SK-N-SH (cell line): ENCODE measurements at regions not wholly inside any gene's neighbourhood (a gene's known extent, or its start where the extent isn't known, plus 50 kb on each side); places are given as distances from the start of the nearest gene placed in this dataset.

ENCODE experiments used
- CTCF ChIA-PET: fragments of 300-600, 350-600 bp; formaldehyde crosslinking; extraction: SDS; loops from one replicate; lab custom pipeline; 2021; lab: Yijun Ruan, JAX
- POLR2A ChIA-PET: fragments of 350-600 bp; sonication (Branson Sonifier 250); formaldehyde crosslinking; extraction: SDS; loops from one replicate; lab custom pipeline; 2020; ENCODE audit warnings: antibody characterized with exemption, inconsistent platforms; lab: Yijun Ruan, JAX
- DNase-seq: peaks from one replicate; pipeline ENCODE4 v3.0.0; 2012
- H2AFZ ChIP-seq: fragments of 200-600 bp; sonication (generic); 2 replicates; pipeline ENCODE4 v1.8.1; 2016; ENCODE audit warnings: antibody characterized with exemption, mild to moderate bottlenecking, low read depth
- H3F3A ChIP-seq: fragments of 200-600 bp; sonication (generic); replicated peaks from 2 replicates; pipeline ENCODE3; 2016; ENCODE audit warnings: antibody characterized with exemption, mild to moderate bottlenecking; ENCODE audit not compliant: insufficient read depth
- H3K27ac ChIP-seq, 2 experiments: fragments of 200-500 bp in 1 of 2; fragments of 200-600 bp in 1 of 2; sonication (Bioruptor generic) in 1 of 2; sonication (generic), shearing (Covaris generic) in 1 of 2; 2 replicates each; pipeline versions ENCODE4 v1.5.1 to v1.6.1; 2014 to 2016; ENCODE audit warnings: low read depth in 2 of 2, inconsistent platforms in 1 of 2, low read length in 1 of 2, mild to moderate bottlenecking in 1 of 2, mixed read lengths in 1 of 2
- H3K27me3 ChIP-seq: fragments of 200-600 bp; sonication (generic), shearing (Covaris generic); 2 replicates; pipeline ENCODE4 v1.6.1; 2016; ENCODE audit warnings: mixed run types; ENCODE audit not compliant: insufficient read depth
- H3K36me3 ChIP-seq, 2 experiments: fragments of 200-500 bp in 1 of 2; fragments of 200-600 bp in 1 of 2; sonication (Bioruptor generic) in 1 of 2; sonication (generic) in 1 of 2; replicated peaks in 1 of 2; 2 replicates each; pipeline versions ENCODE3 to v1.5.1; 2014 to 2016; ENCODE audit warnings: low read length in 1 of 2, mild to moderate bottlenecking in 1 of 2; ENCODE audit not compliant: insufficient read depth in 2 of 2, control insufficient read depth in 1 of 2
- H3K4me1 ChIP-seq, 2 experiments: fragments of 200-500 bp in 1 of 2; fragments of 200-600 bp in 1 of 2; sonication (Bioruptor generic) in 1 of 2; sonication (generic), shearing (Covaris generic) in 1 of 2; 2 replicates each; pipeline versions ENCODE4 v1.5.1 to v1.6.1; 2014 to 2016; ENCODE audit warnings: low read depth in 1 of 2, low read length in 1 of 2, mixed run types in 1 of 2; ENCODE audit not compliant: insufficient read depth in 2 of 2, control insufficient read depth in 1 of 2
- H3K4me2 ChIP-seq: fragments of 200-600 bp; sonication (generic), shearing (Covaris generic); 2 replicates; pipeline ENCODE4 v1.6.1; 2017; ENCODE audit warnings: mixed run types
- H3K4me3 ChIP-seq, 2 experiments: fragments of 200-500 bp in 1 of 2; fragments of 200-600 bp in 1 of 2; sonication (Bioruptor generic) in 1 of 2; sonication (generic), shearing (Covaris generic) in 1 of 2; 2 replicates each; pipeline versions ENCODE4 v1.5.1 to v1.8.1; 2014 to 2016; ENCODE audit warnings: low read depth in 2 of 2, inconsistent platforms in 1 of 2, low read length in 1 of 2, mild to moderate bottlenecking in 1 of 2, mixed read lengths in 1 of 2, moderate library complexity in 1 of 2
- H3K79me2 ChIP-seq: fragments of 200-600 bp; sonication (generic); 2 replicates; pipeline ENCODE4 v1.8.1; 2017; ENCODE audit warnings: mild to moderate bottlenecking; ENCODE audit not compliant: insufficient read depth
- H3K9ac ChIP-seq: fragments of 200-600 bp; sonication (generic); 2 replicates; pipeline ENCODE4 v1.6.1; 2017; ENCODE audit warnings: mixed run types
- H3K9me2 ChIP-seq: fragments of 200-600 bp; sonication (generic); 2 replicates; pipeline ENCODE4 v1.6.1; 2017; ENCODE audit warnings: mixed run types
- H3K9me3 ChIP-seq: fragments of 200-600 bp; sonication (generic); 2 replicates; pipeline ENCODE4 v1.6.1; 2017; ENCODE audit warnings: mixed run types, mild to moderate bottlenecking, moderate library complexity
- H4K20me1 ChIP-seq: fragments of 200-600 bp; sonication (generic); 2 replicates; pipeline ENCODE4 v1.6.1; 2017; ENCODE audit warnings: mild to moderate bottlenecking, mixed run types; ENCODE audit not compliant: insufficient read depth
- FOSL2 ChIP-seq: IDR thresholded peaks from 2 replicates; pipeline ENCODE4 v1.4.0; 2012; ENCODE audit warnings: low read depth, mild to moderate bottlenecking, moderate library complexity, borderline replicate concordance
- FOXJ3 ChIP-seq: sonication (generic); formaldehyde crosslinking; IDR thresholded peaks from 2 replicates; pipeline ENCODE4 v1.5.1; 2020; ENCODE audit warnings: mild to moderate bottlenecking, missing genetic modification reagents
- GABPA ChIP-seq: IDR thresholded peaks from 2 replicates; pipeline ENCODE4 v1.4.0; 2012; ENCODE audit warnings: low read depth, mild to moderate bottlenecking
- JUND ChIP-seq: IDR thresholded peaks from 2 replicates; pipeline ENCODE4 v1.4.0; 2012
- NFIC ChIP-seq: IDR thresholded peaks from 2 replicates; pipeline ENCODE4 v1.4.0; 2012; ENCODE audit warnings: borderline replicate concordance
- NRF1 ChIP-seq: IDR thresholded peaks from 2 replicates; pipeline ENCODE4 v1.6.1; 2012; ENCODE audit warnings: low read depth, mild to moderate bottlenecking, low read length
- POLR2AphosphoS5 ChIP-seq: IDR thresholded peaks from 2 replicates; pipeline ENCODE4 v1.6.1; 2012; ENCODE audit warnings: low read depth, low read length
- TCF12 ChIP-seq: IDR thresholded peaks from 2 replicates; pipeline ENCODE4 v1.4.0; 2012
- TEAD4 ChIP-seq: IDR thresholded peaks from 2 replicates; pipeline ENCODE4 v1.4.0; 2012; ENCODE audit warnings: mild to moderate bottlenecking, borderline replicate concordance; ENCODE audit not compliant: insufficient read depth
- whole genome bisulfite sequencing: methylation state at CpG from one replicate; pipeline ENCODE4 v1.1.6; 2017; ENCODE audit warnings: low lambda C conversion rate; 5-methylcytosine and 5-hydroxymethylcytosine counted together
- TF ChIP-seq, protein P1 (sequence below): IDR thresholded peaks from 2 replicates; pipeline ENCODE4; 2012
- TF ChIP-seq, protein P2 (sequence below): IDR thresholded peaks from 2 replicates; pipeline ENCODE4 v1.4.0; 2012; ENCODE audit warnings: low read depth, borderline replicate concordance
- TF ChIP-seq, protein P3 (sequence below): IDR thresholded peaks from 2 replicates; pipeline ENCODE4 v1.4.0; 2012; ENCODE audit warnings: low read depth, borderline replicate concordance
- TF ChIP-seq, protein P4 (sequence below): fragments of 200-600 bp; sonication (generic); IDR thresholded peaks from 2 replicates; pipeline ENCODE4 v1.6.1; 2017; ENCODE audit warnings: antibody characterized with exemption, mild to moderate bottlenecking, moderate library complexity
- TF ChIP-seq, protein P5 (sequence below): fragments of 150-350 bp; IDR thresholded peaks from 2 replicates; pipeline ENCODE4 v1.6.1; 2017; ENCODE audit warnings: antibody characterized with exemption, low read length, low read depth, borderline replicate concordance

DNA sequence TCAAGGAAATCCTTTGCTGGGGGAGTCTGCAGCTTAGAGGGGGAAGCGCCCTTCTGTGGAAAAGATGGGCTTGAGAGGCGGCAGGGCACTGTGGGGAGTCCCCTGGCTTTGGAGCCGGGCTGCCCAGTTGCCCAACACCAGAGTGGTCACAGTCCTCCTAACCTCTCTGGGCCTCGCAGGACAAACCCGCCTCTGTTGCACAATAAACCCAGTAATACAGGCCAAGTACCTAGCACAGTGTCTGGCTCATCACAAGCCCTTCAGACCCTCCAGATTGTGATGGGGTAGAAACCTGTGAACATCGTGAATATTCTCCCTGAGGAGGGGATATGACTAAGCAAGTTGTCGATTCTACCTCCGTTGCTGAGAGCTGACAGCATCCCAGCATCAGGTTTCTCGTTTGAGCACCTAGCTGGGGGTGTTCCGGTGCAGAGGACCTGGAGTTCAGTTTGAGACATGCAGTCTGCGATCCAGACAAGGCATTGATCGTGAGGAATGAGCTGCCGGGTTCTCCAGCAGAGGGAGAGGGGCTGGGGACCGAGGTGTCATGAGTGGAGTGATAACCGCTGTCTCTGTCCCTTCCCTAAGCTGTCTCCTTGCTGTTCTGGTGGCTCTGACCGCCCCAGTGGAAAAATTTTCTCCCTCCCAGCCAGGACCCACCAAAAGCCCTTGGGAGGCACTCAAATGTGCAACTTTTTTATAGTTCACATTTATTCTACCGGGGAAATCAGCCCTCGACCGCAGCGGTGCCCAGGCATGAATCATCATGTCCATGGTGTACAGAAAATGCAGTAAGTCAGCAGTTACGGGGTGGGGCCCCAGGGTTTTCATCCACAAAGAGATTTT is 161.9 kb downstream of the WSCD1 start:
- ChIA-PET POLR2A (no interaction called here), CTCF (no interaction called here)
- H3K36me3 ChIP-seq = no peaks in the 10 kb centered on the region
- no peak overlapping the region for H2AFZ ChIP-seq
- peak overlapping the region in 1 of 2 experiments; percentile 7; a peak in 1 of 4 replicates for H3K4me3 ChIP-seq
- no peaks in the 10 kb centered on the region for H3F3A ChIP-seq
- no peaks in the 10 kb centered on the region for H3K4me1 ChIP-seq
- H3K9me3 ChIP-seq = no peaks in the 10 kb centered on the region
- H3K4me2 ChIP-seq = peak overlapping the region; percentile 71; the same call in 1 of the 2 replicates
- no peak overlapping the region for H3K27ac ChIP-seq
- H4K20me1 ChIP-seq = no peaks in the 10 kb centered on the region
- 12% methylated on average over 16 of the region's 21 CpGs for WGBS
- no peaks in the 10 kb centered on the region for H3K9me2 ChIP-seq
- DNase-seq = no peak
- H3K27me3 ChIP-seq = peaks cover 70% of the 10 kb centered on the region
- no peak overlapping the region for H3K9ac ChIP-seq
- TF ChIP-seq JUND (peak; percentile 55), FOSL2 (peak; percentile 59; the same call in 1 of the 2 replicates), FOXJ3 (no peak), TEAD4 (no peak), TCF12 (peak; percentile 28)
- TF ChIP-seq, protein P1, sequence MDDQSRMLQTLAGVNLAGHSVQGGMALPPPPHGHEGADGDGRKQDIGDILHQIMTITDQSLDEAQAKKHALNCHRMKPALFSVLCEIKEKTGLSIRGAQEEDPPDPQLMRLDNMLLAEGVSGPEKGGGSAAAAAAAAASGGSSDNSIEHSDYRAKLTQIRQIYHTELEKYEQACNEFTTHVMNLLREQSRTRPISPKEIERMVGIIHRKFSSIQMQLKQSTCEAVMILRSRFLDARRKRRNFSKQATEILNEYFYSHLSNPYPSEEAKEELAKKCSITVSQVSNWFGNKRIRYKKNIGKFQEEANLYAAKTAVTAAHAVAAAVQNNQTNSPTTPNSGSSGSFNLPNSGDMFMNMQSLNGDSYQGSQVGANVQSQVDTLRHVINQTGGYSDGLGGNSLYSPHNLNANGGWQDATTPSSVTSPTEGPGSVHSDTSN = peak; percentile 49; the same call in 1 of the 2 replicates
- no peaks in the 10 kb centered on the region for H3K79me2 ChIP-seq

DNA sequence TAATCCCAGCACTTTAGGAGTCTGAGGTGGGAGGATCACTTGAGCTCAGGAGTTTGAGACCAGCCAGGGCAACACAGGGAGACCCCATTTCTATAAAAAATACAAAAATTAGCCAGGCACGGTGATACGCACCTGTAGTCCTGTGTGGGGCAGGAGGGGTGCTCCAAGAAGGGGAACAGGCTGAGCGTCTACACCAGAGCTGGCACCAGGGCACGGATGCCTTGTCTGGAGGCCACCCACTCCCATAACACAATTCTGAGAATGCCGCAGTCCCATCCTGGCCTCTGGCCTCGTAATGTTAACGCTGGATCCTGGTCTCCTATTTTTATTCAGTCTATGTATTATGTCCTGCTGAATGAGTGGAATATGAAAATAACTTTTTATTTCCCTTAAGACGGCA is 161.3 kb downstream of the WSCD1 start:
- TF ChIP-seq, protein P2, sequence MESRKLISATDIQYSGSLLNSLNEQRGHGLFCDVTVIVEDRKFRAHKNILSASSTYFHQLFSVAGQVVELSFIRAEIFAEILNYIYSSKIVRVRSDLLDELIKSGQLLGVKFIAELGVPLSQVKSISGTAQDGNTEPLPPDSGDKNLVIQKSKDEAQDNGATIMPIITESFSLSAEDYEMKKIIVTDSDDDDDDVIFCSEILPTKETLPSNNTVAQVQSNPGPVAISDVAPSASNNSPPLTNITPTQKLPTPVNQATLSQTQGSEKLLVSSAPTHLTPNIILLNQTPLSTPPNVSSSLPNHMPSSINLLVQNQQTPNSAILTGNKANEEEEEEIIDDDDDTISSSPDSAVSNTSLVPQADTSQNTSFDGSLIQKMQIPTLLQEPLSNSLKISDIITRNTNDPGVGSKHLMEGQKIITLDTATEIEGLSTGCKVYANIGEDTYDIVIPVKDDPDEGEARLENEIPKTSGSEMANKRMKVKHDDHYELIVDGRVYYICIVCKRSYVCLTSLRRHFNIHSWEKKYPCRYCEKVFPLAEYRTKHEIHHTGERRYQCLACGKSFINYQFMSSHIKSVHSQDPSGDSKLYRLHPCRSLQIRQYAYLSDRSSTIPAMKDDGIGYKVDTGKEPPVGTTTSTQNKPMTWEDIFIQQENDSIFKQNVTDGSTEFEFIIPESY = no peak
- TF ChIP-seq JUND = no peak
- no peak for TF ChIP-seq POLR2AphosphoS5
- TF ChIP-seq, protein P3, sequence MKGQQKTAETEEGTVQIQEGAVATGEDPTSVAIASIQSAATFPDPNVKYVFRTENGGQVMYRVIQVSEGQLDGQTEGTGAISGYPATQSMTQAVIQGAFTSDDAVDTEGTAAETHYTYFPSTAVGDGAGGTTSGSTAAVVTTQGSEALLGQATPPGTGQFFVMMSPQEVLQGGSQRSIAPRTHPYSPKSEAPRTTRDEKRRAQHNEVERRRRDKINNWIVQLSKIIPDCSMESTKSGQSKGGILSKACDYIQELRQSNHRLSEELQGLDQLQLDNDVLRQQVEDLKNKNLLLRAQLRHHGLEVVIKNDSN = no peak
- TF ChIP-seq NRF1 = no peak
- TF ChIP-seq, protein P4, sequence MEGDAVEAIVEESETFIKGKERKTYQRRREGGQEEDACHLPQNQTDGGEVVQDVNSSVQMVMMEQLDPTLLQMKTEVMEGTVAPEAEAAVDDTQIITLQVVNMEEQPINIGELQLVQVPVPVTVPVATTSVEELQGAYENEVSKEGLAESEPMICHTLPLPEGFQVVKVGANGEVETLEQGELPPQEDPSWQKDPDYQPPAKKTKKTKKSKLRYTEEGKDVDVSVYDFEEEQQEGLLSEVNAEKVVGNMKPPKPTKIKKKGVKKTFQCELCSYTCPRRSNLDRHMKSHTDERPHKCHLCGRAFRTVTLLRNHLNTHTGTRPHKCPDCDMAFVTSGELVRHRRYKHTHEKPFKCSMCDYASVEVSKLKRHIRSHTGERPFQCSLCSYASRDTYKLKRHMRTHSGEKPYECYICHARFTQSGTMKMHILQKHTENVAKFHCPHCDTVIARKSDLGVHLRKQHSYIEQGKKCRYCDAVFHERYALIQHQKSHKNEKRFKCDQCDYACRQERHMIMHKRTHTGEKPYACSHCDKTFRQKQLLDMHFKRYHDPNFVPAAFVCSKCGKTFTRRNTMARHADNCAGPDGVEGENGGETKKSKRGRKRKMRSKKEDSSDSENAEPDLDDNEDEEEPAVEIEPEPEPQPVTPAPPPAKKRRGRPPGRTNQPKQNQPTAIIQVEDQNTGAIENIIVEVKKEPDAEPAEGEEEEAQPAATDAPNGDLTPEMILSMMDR = no peak
- no peak for TF ChIP-seq TEAD4
- TF ChIP-seq GABPA = no peak
- TF ChIP-seq, protein P5, sequence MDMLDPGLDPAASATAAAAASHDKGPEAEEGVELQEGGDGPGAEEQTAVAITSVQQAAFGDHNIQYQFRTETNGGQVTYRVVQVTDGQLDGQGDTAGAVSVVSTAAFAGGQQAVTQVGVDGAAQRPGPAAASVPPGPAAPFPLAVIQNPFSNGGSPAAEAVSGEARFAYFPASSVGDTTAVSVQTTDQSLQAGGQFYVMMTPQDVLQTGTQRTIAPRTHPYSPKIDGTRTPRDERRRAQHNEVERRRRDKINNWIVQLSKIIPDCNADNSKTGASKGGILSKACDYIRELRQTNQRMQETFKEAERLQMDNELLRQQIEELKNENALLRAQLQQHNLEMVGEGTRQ = no peak
- TF ChIP-seq, protein P1 = no peak
- TF ChIP-seq NFIC = no peak
- 41% methylated on average over 5 of the region's 8 CpGs for WGBS
- H3K9ac ChIP-seq = no peak overlapping the region
- no peaks in the 10 kb centered on the region for H3F3A ChIP-seq
- no peak overlapping the region for H3K27ac ChIP-seq
- no peaks in the 10 kb centered on the region for H3K4me1 ChIP-seq
- no peak overlapping the region for H3K4me2 ChIP-seq
- peaks cover 65% of the 10 kb centered on the region for H3K27me3 ChIP-seq
- no peaks in the 10 kb centered on the region for H3K9me2 ChIP-seq
- 0 out of 4 replicates have a peak overlapping the region, but pooled peaks of 1 of the 2 experiments have one; percentile 12 for H3K4me3 ChIP-seq
- H3K79me2 ChIP-seq = no peaks in the 10 kb centered on the region
- no peak for DNase-seq
- H2AFZ ChIP-seq = no peak overlapping the region
- H3K9me3 ChIP-seq = no peaks in the 10 kb centered on the region
- no peaks in the 10 kb centered on the region for H4K20me1 ChIP-seq
- ChIA-PET POLR2A (no interaction called here), CTCF (no interaction called here)
- no peaks in the 10 kb centered on the region for H3K36me3 ChIP-seq
